HT-29 (cell line): ENCODE measurements at regions not wholly inside any gene's neighbourhood (a gene's known extent, or its start where the extent isn't known, plus 50 kb on each side); places are given as distances from the start of the nearest gene placed in this dataset.
A peak's percentile ranks its signal among the peaks of the same experiment; 100 is the strongest.
"Not testable (repeated sequence)": the region's sequence is repeated elsewhere in the genome, so short reads cannot be mapped to it uniquely, and the experiment has no call there.

Source experiments
- DNase-seq: peaks from one replicate; pipeline ENCODE4 v3.0.0-alpha.2; 2015; ENCODE audit warnings: low spot score

- DNase-seq = no peak
Measured at GRCh38 chr7:85719981-85720953, 533.4 kb upstream of the SEMA3D start.

- DNase-seq = no peak
Measured at GRCh38 chr7:85716353-85716752, 529.5 kb upstream of the SEMA3D start.

GRCh38 chr7:85714951-85715350 lies 528.1 kb upstream of the SEMA3D start:
- no peak for DNase-seq

GRCh38 chr7:85714043-85714578 lies 527.3 kb upstream of the SEMA3D start:
- DNase-seq = no peak

- DNase-seq = no peak
Measured at GRCh38 chr7:85713171-85713570, 526.3 kb upstream of the SEMA3D start.

GRCh38 chr7:85711894-85712293 lies 525.0 kb upstream of the SEMA3D start:
- DNase-seq = no peak

GRCh38 chr7:85710960-85711359 lies 524.1 kb upstream of the SEMA3D start:
- no peak for DNase-seq

- DNase-seq = no peak
Measured at GRCh38 chr7:85708221-85708620, 521.4 kb upstream of the SEMA3D start.

- DNase-seq = no peak
Measured at GRCh38 chr7:85705076-85705475, 518.2 kb upstream of the SEMA3D start.

GRCh38 chr7:85703251-85704010 lies 516.6 kb upstream of the SEMA3D start:
- no peak for DNase-seq

GRCh38 chr7:85702348-85702747 lies 515.5 kb upstream of the SEMA3D start:
- no peak for DNase-seq

- DNase-seq = no peak
Measured at GRCh38 chr7:85699482-85699881, 512.6 kb upstream of the SEMA3D start.

GRCh38 chr7:85695533-85695932 lies 508.7 kb upstream of the SEMA3D start:
- peak; percentile 12 for DNase-seq

- no peak for DNase-seq
Measured at GRCh38 chr7:85695041-85695440, 508.2 kb upstream of the SEMA3D start.

- DNase-seq = no peak
Measured at GRCh38 chr7:85693326-85693725, 506.5 kb upstream of the SEMA3D start.

- no peak for DNase-seq
Measured at GRCh38 chr7:85688712-85689111, 501.9 kb upstream of the SEMA3D start.

GRCh38 chr7:85686401-85687181 lies 499.7 kb upstream of the SEMA3D start:
- no peak for DNase-seq

GRCh38 chr7:85685901-85686300 lies 499.0 kb upstream of the SEMA3D start:
- no peak for DNase-seq

GRCh38 chr7:85682833-85683620 lies 496.2 kb upstream of the SEMA3D start:
- DNase-seq = no peak

- DNase-seq = no peak
Measured at GRCh38 chr7:85681241-85681640, 494.4 kb upstream of the SEMA3D start.

GRCh38 chr7:85675093-85675492 lies 488.2 kb upstream of the SEMA3D start:
- not testable (repeated sequence) for DNase-seq
